ENCODE measurements at regions not wholly inside any gene's neighbourhood (a gene's known extent, or its start where the extent isn't known, plus 50 kb on each side); places are given as distances from the start of the nearest gene placed in this dataset.
"Not testable (repeated sequence)": the region's sequence is repeated elsewhere in the genome, so short reads cannot be mapped to it uniquely, and the experiment has no call there.

DNA sequence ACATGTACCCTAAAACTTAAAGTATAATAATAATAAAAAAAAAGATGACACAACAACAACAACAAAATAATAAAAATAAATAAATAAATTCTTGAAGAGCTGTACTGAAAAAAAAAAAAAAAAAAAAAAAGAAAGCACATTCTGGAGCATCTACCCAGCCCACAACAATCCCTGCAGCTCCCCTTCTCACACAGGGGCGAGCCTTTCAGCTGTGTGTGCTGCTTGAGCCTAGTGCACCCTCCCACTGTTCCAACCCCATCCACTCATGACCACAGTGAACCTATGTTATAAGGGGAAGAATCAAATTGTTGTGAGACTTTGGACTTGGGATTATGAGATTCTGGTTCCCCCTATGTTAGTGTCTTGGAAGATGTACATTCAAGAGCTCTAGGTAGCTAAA lies 161.5 kb upstream of the JADE1 start:
- WGBS, 5 donors, result 87 to 100% (median 96%) methylated on average over 1 of the region's 1 CpG
- Histone ChIP-seq H3K27ac (no peak overlapping the region), H3K4me3 (no peak overlapping the region), H3K27me3 (no peaks in the 10 kb centered on the region), H3K4me1 (peaks cover 0 to 13% (median 4%) of the 10 kb centered on the region in 4 donors), H3K9me3 (no peaks in the 10 kb centered on the region), H3K36me3 (no peaks in the 10 kb centered on the region)
- no peak for DNase-seq
- intact Hi-C loops (cut with DNase I; ENCODE audit: low total_unique reads), result no loop called here
- no peak for TF ChIP-seq POLR2AphosphoS5 (IDR thresholded peaks at IDR 0.05)
- TF ChIP-seq POLR2A (IDR thresholded peaks at IDR 0.05), result no peak
- TF ChIP-seq, protein P1, sequence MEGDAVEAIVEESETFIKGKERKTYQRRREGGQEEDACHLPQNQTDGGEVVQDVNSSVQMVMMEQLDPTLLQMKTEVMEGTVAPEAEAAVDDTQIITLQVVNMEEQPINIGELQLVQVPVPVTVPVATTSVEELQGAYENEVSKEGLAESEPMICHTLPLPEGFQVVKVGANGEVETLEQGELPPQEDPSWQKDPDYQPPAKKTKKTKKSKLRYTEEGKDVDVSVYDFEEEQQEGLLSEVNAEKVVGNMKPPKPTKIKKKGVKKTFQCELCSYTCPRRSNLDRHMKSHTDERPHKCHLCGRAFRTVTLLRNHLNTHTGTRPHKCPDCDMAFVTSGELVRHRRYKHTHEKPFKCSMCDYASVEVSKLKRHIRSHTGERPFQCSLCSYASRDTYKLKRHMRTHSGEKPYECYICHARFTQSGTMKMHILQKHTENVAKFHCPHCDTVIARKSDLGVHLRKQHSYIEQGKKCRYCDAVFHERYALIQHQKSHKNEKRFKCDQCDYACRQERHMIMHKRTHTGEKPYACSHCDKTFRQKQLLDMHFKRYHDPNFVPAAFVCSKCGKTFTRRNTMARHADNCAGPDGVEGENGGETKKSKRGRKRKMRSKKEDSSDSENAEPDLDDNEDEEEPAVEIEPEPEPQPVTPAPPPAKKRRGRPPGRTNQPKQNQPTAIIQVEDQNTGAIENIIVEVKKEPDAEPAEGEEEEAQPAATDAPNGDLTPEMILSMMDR (IDR thresholded peaks at IDR 0.05), result no peak
- no peak for TF ChIP-seq EP300 (IDR thresholded peaks at IDR 0.05)

DNA sequence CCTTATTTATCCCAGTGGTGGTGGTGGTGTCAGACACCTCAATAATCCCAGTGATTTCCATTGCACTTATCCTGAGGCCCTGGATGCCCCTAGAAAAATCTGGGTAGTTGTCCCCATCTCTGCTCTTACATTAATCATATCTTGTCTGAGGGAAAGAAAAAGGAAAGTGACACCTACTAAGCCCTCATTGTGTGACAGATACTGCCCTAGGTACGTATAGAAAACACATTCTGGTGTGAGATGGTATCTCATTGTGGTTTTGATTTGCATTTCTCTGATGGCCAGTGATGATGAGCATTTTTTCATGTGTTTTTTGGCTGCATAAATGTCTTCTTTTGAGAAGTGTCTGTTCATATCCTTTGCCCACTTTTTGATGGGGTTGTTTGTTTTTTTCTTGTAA lies 162.6 kb upstream of the JADE1 start:
- H3K9me3 ChIP-seq; intact Hi-C loops (cut with DNase I; ENCODE audit: low total_unique reads); H3K36me3 ChIP-seq; H3K27me3 ChIP-seq; H3K27ac ChIP-seq; DNase-seq; H3K4me3 ChIP-seq: not testable (repeated sequence)
- WGBS, 5 donors, result 53 to 82% (median 68%) methylated on average over 1 of the region's 1 CpG
- peaks cover 0 to 13% (median 4%) of the 10 kb centered on the region in 4 donors for H3K4me1 ChIP-seq

DNA sequence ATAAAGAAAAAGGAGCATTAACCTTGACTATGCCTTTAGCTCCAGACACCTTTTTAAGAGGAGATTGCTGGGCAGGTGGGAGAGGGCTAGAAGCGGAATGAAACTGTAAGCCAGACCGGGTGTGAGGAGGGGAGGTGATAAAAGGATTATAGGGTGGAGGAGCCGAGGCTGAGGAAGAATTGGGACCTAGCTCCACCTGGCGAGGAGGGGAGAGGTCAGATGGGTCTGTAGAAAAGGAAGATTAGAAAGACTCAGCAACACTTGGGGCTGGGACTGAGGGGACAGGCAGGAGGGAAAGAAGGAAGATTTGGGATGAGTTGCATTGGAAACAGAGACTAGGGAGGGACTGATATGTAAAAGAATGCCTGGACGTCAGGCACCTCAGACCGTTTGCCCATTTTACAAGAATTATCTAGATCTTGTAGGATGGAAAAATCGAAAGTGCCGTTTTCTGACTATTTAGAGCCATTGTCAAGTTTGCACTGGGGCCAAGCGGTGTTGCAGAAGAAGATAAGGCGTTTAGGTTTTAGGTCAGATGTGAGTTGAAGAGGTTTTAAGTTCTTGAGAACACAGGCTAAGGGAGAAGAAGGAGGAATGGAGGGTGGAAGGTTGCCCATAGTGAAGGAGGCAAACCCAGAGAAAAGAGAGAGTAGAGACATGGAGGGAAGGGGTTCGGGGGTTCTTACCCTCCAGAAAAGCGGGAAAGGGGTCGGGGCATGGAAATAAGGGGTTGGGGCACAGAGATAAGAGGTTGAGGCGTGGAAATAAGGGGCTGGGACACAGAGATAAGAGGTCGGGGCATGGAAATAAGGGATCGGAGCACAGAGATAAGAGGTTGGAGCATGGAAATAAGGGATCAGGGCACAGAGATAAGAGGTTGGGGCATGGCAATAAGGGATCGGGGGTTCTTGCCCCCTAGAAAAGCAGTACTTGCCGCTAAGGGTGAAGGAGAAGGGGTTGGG lies 164.5 kb upstream of the JADE1 start:
- H3K36me3 ChIP-seq; intact Hi-C loops (cut with DNase I; ENCODE audit: low total_unique reads); H3K4me3 ChIP-seq; H3K27me3 ChIP-seq; H3K27ac ChIP-seq; H3K9me3 ChIP-seq: not testable (repeated sequence)
- peaks cover 0 to 13% (median 4%) of the 10 kb centered on the region in 4 donors for H3K4me1 ChIP-seq
- peak in 1 of 2 donors; percentile 36 for DNase-seq
- 33 to 68% (median 45%) methylated on average over 18 of the region's 18 CpGs for WGBS, 5 donors

DNA sequence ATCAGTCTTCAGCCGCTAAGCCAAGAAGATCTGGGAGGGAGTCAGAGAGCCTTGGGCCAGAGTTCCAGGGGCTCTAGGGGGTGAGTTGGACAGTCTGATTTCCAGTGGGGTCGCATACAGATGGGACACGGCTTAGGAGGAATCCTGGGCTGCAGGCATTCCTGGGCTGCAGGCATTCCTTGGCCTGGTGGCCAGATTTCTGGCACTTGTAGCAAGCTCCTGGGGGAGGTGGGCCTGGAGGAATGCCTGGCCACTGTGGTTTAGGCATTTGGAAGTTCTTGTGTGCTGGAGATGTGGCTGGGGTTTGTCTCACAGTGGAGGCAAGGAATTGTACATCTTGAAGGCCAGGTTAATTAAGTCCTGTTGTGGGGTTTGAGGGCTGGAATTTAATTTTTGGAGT lies 165.4 kb upstream of the JADE1 start:
- DNase-seq; intact Hi-C loops (cut with DNase I; ENCODE audit: low total_unique reads); H3K36me3 ChIP-seq; H3K4me1 ChIP-seq; H3K27ac ChIP-seq; H3K27me3 ChIP-seq; H3K4me3 ChIP-seq; H3K9me3 ChIP-seq: not testable (repeated sequence)
- WGBS, 5 donors, result 73 to 95% (median 89%) methylated on average over 3 of the region's 3 CpGs

DNA sequence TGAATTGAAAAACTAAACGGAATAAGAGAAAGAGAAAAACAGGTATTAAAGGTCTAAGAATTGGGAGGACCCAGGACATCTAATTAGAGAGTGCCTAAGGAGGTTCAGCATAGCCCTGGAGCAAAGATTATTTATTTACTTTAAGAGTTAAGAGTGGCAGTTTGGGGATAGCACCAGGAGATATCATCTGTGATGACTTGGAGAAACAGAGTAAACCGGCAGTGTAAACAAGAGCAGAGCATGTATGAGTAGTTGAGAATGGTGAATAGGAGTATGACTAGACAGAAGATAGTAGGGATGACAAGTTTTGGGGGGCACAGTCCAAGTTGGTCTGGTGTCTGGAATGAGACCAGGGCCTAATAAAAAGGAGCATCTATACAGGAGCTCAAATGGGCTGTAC lies 167.9 kb upstream of the JADE1 start:
- H3K27me3 ChIP-seq; H3K4me3 ChIP-seq; DNase-seq; H3K36me3 ChIP-seq; H3K27ac ChIP-seq; intact Hi-C loops (cut with DNase I; ENCODE audit: low total_unique reads); H3K9me3 ChIP-seq; H3K4me1 ChIP-seq: not testable (repeated sequence)
- 82 to 95% (median 88%) methylated on average over 2 of the region's 2 CpGs for WGBS, 5 donors

DNA sequence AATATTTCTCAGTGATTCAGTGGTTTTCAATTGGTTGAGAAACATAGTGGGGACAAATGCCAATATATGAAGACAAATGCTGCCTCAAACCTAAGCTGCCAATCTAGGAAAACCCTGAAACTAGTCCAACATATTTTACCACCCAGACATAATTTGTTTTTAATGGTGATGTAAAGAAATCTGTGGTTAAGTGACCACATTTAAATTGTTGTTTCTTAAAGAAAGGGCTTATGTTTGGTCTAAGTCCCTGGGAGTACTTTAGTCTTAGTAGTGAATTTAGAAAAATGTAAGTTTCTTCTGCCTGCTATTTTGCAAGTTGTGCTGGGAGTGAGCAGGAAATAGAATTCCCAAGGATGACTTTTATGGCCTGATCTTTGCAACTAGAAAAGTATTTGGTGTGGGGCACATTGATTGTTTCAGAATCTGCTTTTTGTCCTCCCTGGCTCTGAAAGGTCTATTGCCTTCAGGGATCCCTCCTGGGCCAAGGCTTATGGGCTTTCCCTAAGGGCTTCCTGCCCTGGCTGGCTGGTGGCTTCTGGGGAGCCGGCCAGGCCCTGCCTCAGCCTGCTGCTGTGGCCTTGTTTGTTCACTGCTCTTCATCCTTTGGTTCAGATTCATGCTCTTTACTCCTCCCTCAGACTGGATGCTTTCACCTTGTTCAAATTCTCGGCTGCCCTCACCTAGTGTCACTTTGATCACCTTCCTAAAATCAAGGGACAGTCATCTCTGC lies 169.8 kb upstream of the JADE1 start:
- Histone ChIP-seq H3K27ac (peak overlapping the region in 2 of 5 donors; percentile 18 to 58), H3K9me3 (no peaks in the 10 kb centered on the region), H3K27me3 (no peaks in the 10 kb centered on the region), H3K4me1 (peaks cover 0 to 24% (median 15%) of the 10 kb centered on the region in 4 donors), H3K36me3 (no peaks in the 10 kb centered on the region), H3K4me3 (no peak overlapping the region)
- 58 to 82% (median 78%) methylated on average over 2 of the region's 2 CpGs for WGBS, 5 donors
- intact Hi-C loops (cut with DNase I; ENCODE audit: low total_unique reads), result no loop called here
- no peak for DNase-seq
- TF ChIP-seq POLR2A (IDR thresholded peaks at IDR 0.05) (no peak), EP300 (IDR thresholded peaks at IDR 0.05) (no peak)
